ENCODE measurements at regions not wholly inside any gene's neighbourhood (a gene's known extent, or its start where the extent isn't known, plus 50 kb on each side); places are given as distances from the start of the nearest gene placed in this dataset.
A peak's percentile ranks its signal among the peaks of the same experiment; 100 is the strongest.

DNA sequence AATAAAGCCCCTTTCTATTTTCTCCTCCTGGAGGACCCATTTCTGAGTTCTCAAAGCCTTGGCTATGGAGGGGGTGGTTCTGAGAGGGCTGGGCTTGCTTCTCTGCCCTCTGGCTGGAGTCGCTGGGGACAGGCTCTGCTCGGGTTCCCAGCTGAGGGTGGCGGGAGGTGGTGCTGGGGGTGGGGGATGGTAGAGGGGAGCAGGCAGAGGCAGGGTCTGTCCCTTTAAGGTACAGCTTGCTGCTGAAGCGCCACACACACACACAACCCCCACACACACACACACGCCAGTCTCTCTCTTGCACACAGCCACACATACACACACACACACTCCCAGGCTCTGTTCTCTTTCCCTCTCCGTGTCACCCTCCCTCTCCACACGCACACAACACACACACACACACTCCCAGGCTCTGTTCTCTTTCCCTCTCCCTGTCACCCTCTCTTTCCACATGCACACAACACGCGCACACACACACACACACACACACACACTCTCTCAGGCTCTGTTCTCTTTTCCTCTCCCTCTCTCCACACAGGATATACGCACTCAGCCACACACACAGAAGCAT lies 69.8 kb upstream of the SSBP3 start (continued):
- TF ChIP-seq, protein P1, sequence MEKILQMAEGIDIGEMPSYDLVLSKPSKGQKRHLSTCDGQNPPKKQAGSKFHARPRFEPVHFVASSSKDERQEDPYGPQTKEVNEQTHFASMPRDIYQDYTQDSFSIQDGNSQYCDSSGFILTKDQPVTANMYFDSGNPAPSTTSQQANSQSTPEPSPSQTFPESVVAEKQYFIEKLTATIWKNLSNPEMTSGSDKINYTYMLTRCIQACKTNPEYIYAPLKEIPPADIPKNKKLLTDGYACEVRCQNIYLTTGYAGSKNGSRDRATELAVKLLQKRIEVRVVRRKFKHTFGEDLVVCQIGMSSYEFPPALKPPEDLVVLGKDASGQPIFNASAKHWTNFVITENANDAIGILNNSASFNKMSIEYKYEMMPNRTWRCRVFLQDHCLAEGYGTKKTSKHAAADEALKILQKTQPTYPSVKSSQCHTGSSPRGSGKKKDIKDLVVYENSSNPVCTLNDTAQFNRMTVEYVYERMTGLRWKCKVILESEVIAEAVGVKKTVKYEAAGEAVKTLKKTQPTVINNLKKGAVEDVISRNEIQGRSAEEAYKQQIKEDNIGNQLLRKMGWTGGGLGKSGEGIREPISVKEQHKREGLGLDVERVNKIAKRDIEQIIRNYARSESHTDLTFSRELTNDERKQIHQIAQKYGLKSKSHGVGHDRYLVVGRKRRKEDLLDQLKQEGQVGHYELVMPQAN (IDR thresholded peaks at IDR 0.05; ENCODE audit: borderline replicate concordance): no peak
- TF ChIP-seq CREB1 (IDR thresholded peaks at IDR 0.05) (no peak), CREB1 (CRISPR knock-in tag; IDR thresholded peaks at IDR 0.05) (no peak), PTBP1 (IDR thresholded peaks at IDR 0.05; ENCODE audit: low read depth, low read length) (no peak), HEY1 (CRISPR knock-in tag; IDR thresholded peaks at IDR 0.05; ENCODE audit: borderline replicate concordance) (no peak), RFX5 (IDR thresholded peaks at IDR 0.05; ENCODE audit: low read depth, low read length) (no peak), PURB (CRISPR knock-in tag; IDR thresholded peaks at IDR 0.05; ENCODE audit: low read depth) (no peak), HMGN3 (IDR thresholded peaks at IDR 0.05; ENCODE audit: borderline replicate concordance, extremely low read depth, insufficient read length, low read depth, low read length) (no peak), GATAD2B (IDR thresholded peaks at IDR 0.05; ENCODE audit: borderline replicate concordance) (no peak), WHSC1 (IDR thresholded peaks at IDR 0.05; ENCODE audit: low read length) (no peak), MAFG (tag; conservative IDR thresholded peaks at IDR 0.05) (no peak), KLF1 (tag; IDR thresholded peaks at IDR 0.05) (no peak), PHF20 (IDR thresholded peaks at IDR 0.05; ENCODE audit: partially characterized antibody) (peak; percentile 58), CBFB (CRISPR knock-in tag; IDR thresholded peaks at IDR 0.05) (no peak), SIN3A (IDR thresholded peaks at IDR 0.05; ENCODE audit: borderline replicate concordance in 2 of 2, control insufficient read depth in 1 of 2, low read depth in 2 of 2, low read length in 2 of 2) (no peak), SETDB1 (IDR thresholded peaks at IDR 0.05; ENCODE audit: low read length) (no peak)
- TF ChIP-seq, protein P2, sequence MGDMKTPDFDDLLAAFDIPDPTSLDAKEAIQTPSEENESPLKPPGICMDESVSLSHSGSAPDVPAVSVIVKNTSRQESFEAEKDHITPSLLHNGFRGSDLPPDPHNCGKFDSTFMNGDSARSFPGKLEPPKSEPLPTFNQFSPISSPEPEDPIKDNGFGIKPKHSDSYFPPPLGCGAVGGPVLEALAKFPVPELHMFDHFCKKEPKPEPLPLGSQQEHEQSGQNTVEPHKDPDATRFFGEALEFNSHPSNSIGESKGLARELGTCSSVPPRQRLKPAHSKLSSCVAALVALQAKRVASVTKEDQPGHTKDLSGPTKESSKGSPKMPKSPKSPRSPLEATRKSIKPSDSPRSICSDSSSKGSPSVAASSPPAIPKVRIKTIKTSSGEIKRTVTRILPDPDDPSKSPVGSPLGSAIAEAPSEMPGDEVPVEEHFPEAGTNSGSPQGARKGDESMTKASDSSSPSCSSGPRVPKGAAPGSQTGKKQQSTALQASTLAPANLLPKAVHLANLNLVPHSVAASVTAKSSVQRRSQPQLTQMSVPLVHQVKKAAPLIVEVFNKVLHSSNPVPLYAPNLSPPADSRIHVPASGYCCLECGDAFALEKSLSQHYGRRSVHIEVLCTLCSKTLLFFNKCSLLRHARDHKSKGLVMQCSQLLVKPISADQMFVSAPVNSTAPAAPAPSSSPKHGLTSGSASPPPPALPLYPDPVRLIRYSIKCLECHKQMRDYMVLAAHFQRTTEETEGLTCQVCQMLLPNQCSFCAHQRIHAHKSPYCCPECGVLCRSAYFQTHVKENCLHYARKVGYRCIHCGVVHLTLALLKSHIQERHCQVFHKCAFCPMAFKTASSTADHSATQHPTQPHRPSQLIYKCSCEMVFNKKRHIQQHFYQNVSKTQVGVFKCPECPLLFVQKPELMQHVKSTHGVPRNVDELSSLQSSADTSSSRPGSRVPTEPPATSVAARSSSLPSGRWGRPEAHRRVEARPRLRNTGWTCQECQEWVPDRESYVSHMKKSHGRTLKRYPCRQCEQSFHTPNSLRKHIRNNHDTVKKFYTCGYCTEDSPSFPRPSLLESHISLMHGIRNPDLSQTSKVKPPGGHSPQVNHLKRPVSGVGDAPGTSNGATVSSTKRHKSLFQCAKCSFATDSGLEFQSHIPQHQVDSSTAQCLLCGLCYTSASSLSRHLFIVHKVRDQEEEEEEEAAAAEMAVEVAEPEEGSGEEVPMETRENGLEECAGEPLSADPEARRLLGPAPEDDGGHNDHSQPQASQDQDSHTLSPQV (IDR thresholded peaks at IDR 0.05): no peak
- TF ChIP-seq, protein P3, sequence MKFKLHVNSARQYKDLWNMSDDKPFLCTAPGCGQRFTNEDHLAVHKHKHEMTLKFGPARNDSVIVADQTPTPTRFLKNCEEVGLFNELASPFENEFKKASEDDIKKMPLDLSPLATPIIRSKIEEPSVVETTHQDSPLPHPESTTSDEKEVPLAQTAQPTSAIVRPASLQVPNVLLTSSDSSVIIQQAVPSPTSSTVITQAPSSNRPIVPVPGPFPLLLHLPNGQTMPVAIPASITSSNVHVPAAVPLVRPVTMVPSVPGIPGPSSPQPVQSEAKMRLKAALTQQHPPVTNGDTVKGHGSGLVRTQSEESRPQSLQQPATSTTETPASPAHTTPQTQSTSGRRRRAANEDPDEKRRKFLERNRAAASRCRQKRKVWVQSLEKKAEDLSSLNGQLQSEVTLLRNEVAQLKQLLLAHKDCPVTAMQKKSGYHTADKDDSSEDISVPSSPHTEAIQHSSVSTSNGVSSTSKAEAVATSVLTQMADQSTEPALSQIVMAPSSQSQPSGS (CRISPR knock-in tag; IDR thresholded peaks at IDR 0.05): no peak

Data from K562 (cell line).